HEK293T (cell line): ENCODE measurements at regions not wholly inside any gene's neighbourhood (a gene's known extent, or its start where the extent isn't known, plus 50 kb on each side); places are given as distances from the start of the nearest gene placed in this dataset.

Experiments used
- CTCF ChIA-PET: fragments of 350-600 bp; formaldehyde crosslinking; extraction: SDS; loops from one replicate; lab custom pipeline; 2021; ENCODE audit warnings: antibody characterized with exemption, inconsistent platforms; lab: Yijun Ruan, JAX
- POLR2A ChIA-PET: fragments of 350-600 bp; formaldehyde crosslinking; extraction: SDS; loops from one replicate; lab custom pipeline; 2020; ENCODE audit warnings: antibody characterized with exemption, inconsistent platforms; lab: Yijun Ruan, JAX
- DNase-seq: peaks from one replicate; pipeline ENCODE4 v3.0.0; 2012; ENCODE audit warnings: mixed read lengths; ENCODE audit errors: extremely low spot score
- ARNT ChIP-seq: fragments of 450-650 bp; IDR thresholded peaks from 2 replicates; pipeline ENCODE4 v1.6.1; 2017; ENCODE audit warnings: mild to moderate bottlenecking
- BHLHE40 ChIP-seq: fragments of 450-650 bp; IDR thresholded peaks from 2 replicates; pipeline ENCODE4 v1.6.1; 2016; ENCODE audit warnings: mild to moderate bottlenecking, moderate library complexity, borderline replicate concordance
- CTBP1 ChIP-seq: fragments of 450-650 bp; IDR thresholded peaks from 2 replicates; pipeline ENCODE4 v1.6.1; 2016; ENCODE audit warnings: borderline replicate concordance
- ELF4 ChIP-seq: fragments of 450-650 bp; IDR thresholded peaks from 2 replicates; pipeline ENCODE4 v1.6.1; 2017; ENCODE audit warnings: antibody characterized with exemption
- FOXA1 ChIP-seq: fragments of 450-650 bp; IDR thresholded peaks from 2 replicates; pipeline ENCODE4 v1.6.1; 2016; ENCODE audit warnings: mild to moderate bottlenecking
- FOXK2 ChIP-seq: fragments of 450-650 bp; IDR thresholded peaks from 2 replicates; pipeline ENCODE4 v1.6.1; 2016; ENCODE audit warnings: mild to moderate bottlenecking
- FOXM1 ChIP-seq: fragments of 450-650 bp; IDR thresholded peaks from 2 replicates; pipeline ENCODE4 v1.6.1; 2017; ENCODE audit warnings: mild to moderate bottlenecking, borderline replicate concordance
- HDGF ChIP-seq: fragments of 450-650 bp; IDR thresholded peaks from 2 replicates; pipeline ENCODE4 v1.6.1; 2017; ENCODE audit warnings: antibody characterized with exemption, borderline replicate concordance
- L3MBTL2 ChIP-seq: fragments of 450-650 bp; conservative IDR thresholded peaks from 2 replicates; pipeline ENCODE4 v1.6.1; 2016; ENCODE audit warnings: mild to moderate bottlenecking
- LEF1 ChIP-seq: fragments of 450-650 bp; IDR thresholded peaks from 2 replicates; pipeline ENCODE4 v1.6.1; 2017; ENCODE audit warnings: mild to moderate bottlenecking, borderline replicate concordance
- NFRKB ChIP-seq: fragments of 450-650 bp; IDR thresholded peaks from 2 replicates; pipeline ENCODE4 v1.6.1; 2016; ENCODE audit warnings: mild to moderate bottlenecking, moderate library complexity
- PKNOX1 ChIP-seq: fragments of 450-650 bp; IDR thresholded peaks from 2 replicates; pipeline ENCODE4 v1.6.1; 2016
- SP1 ChIP-seq: fragments of 450-650 bp; IDR thresholded peaks from 2 replicates; pipeline ENCODE4 v1.6.1; 2017
- SUZ12 ChIP-seq: fragments of 450-650 bp; IDR thresholded peaks from 2 replicates; pipeline ENCODE4 v1.6.1; 2016; ENCODE audit warnings: mild to moderate bottlenecking
- TARDBP ChIP-seq: fragments of 450-650 bp; IDR thresholded peaks from 2 replicates; pipeline ENCODE4 v1.6.1; 2016
- ZNF384 ChIP-seq: fragments of 450-650 bp; IDR thresholded peaks from 2 replicates; pipeline ENCODE4 v1.6.1; 2016

GRCh38 chr3:116586285-116586944 is 123.2 kb upstream of the TUSC7 start:
- CTCF ChIA-PET, result no interaction called here
- no peak for TF ChIP-seq FOXM1
- DNase-seq, result no peak
- POLR2A ChIA-PET, result no interaction called here

DNA sequence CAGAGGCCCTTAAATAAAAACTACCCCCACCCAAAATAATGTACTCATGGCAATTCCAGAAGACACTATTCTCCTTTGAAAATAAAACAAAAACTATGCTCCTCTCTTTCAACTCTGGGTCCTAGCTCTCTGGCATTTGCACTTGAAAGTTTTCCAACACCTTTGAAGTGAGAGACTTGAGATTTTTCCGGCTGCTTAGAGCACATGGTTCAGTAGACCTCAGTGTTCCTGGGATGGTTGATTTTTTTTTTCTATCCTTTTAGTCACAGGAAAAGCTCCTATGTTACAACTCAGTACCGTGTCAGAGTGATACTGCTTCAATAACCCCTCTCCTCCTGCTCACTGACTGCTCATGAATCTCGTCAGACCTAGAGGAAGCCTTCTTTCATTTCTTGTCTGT is 118.3 kb upstream of the TUSC7 start:
- ChIA-PET CTCF (no interaction called here), POLR2A (no interaction called here)
- TF ChIP-seq NFRKB (no peak), FOXK2 (no peak), CTBP1 (no peak), BHLHE40 (no peak), ARNT (no peak), HDGF (no peak), LEF1 (no peak), L3MBTL2 (no peak), ELF4 (no peak), FOXA1 (no peak), ZNF384 (no peak), SP1 (no peak), PKNOX1 (no peak)
- DNase-seq, result no peak

GRCh38 chr3:116601206-116601605 is 108.4 kb upstream of the TUSC7 start:
- ChIA-PET CTCF (no interaction called here), POLR2A (no interaction called here)
- TF ChIP-seq SUZ12, result no peak
- no peak for TF ChIP-seq SP1
- no peak for TF ChIP-seq ELF4
- no peak for TF ChIP-seq CTBP1
- TF ChIP-seq ARNT, result no peak
- TF ChIP-seq LEF1, result no peak
- no peak for TF ChIP-seq TARDBP
- no peak for TF ChIP-seq FOXA1
- no peak for TF ChIP-seq PKNOX1
- TF ChIP-seq HDGF, result no peak
- TF ChIP-seq L3MBTL2, result no peak
- TF ChIP-seq FOXK2, result no peak
- TF ChIP-seq FOXM1, result no peak
- no peak for TF ChIP-seq NFRKB
- DNase-seq, result no peak

GRCh38 chr3:116607205-116607604 is 102.4 kb upstream of the TUSC7 start:
- ChIA-PET POLR2A (no interaction called here), CTCF (no interaction called here)
- TF ChIP-seq PKNOX1 (no peak), SUZ12 (no peak), LEF1 (no peak), TARDBP (no peak), CTBP1 (no peak), HDGF (no peak), ELF4 (no peak), BHLHE40 (no peak), FOXM1 (no peak), L3MBTL2 (no peak)
- DNase-seq, result no peak

DNA sequence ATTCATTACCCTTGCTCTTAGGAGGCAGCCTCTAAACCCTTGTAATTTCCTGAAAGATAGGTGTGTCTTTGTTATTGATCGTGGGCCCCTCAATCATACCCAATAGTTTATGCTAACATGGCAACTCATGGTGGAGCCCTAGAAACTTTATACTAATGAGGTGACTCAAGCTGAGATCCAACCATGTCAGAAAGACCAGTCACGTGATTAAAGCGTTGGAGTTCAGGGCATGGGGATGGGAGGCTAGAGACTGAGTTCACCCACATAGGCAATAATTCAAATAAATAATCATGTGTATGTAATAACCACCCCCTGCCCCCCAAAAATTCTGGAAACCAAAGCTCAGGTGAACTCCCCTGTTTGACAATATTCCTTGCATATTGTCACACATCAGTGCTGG is 99.5 kb upstream of the TUSC7 start:
- ChIA-PET POLR2A (no interaction called here), CTCF (no interaction called here)
- no peak for DNase-seq

More for the DNA sequence above, 99.5 kb upstream of the TUSC7 start:
- TF ChIP-seq BHLHE40 (no peak), ZNF384 (no peak), CTBP1 (no peak), TARDBP (no peak), FOXK2 (no peak), FOXA1 (no peak), HDGF (no peak), SP1 (no peak), LEF1 (no peak), FOXM1 (no peak), ELF4 (no peak), PKNOX1 (no peak), L3MBTL2 (no peak), NFRKB (no peak), ARNT (no peak), SUZ12 (no peak)
